Stimulated activated naive CD4-positive, alpha-beta T cell (primary cell): ENCODE measurements at regions not wholly inside any gene's neighbourhood (a gene's known extent, or its start where the extent isn't known, plus 50 kb on each side); places are given as distances from the start of the nearest gene placed in this dataset.
"Not testable (repeated sequence)": the region's sequence is repeated elsewhere in the genome, so short reads cannot be mapped to it uniquely, and the experiment has no call there.

ENCODE experiments used
- DNase-seq, 6 experiments: peaks; one replicate each; lab custom pipeline; 2025; lab: John Stamatoyannopoulos, UW

- DNase-seq = no peak
These were observed 438.5 kb upstream of the NUDT12 start for GRCh38 chr5:104001136-104001535.

DNA sequence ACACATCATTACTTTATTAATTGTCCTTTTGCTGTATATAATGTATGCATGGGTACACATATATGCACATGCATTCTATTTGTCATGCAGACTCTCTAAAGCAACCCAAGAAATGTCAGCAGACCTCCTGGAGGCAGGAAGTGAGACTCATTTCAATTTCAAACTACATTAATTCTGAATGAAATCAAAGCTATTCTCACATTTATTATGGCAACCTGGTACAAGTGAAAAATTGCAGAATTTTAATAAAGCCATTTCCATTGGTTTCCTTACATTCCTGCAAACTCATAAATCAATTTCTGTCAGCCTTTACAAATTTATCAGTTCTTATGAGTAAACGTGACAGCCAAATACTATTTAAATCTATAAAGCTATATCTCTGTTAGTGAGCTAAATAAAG lies 430.4 kb upstream of the NUDT12 start:
- no peak for DNase-seq

GRCh38 chr5:103990064-103990463 lies 427.5 kb upstream of the NUDT12 start:
- no peak for DNase-seq

- DNase-seq = no peak
These were observed 419.0 kb upstream of the NUDT12 start for GRCh38 chr5:103981592-103981991.

DNA sequence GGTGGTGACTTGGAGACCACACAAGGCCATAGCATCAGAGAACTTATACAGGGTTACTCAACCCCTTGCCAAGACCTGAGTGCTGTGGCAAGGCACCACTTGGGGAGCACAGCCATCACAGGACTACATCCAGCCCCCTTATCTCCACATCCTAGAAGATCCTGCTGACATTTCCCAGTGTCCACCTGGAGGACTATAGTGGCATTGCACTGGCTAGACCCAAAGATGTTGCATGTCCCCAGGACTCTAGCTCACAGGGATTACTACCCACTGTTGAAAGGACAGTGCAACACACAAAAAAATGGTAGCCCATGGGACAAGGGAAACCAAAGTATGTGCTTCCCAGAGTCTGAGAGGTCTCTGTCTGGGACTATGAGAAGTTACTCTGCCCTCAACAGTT lies 411.1 kb upstream of the NUDT12 start:
- DNase-seq = no peak

DNA sequence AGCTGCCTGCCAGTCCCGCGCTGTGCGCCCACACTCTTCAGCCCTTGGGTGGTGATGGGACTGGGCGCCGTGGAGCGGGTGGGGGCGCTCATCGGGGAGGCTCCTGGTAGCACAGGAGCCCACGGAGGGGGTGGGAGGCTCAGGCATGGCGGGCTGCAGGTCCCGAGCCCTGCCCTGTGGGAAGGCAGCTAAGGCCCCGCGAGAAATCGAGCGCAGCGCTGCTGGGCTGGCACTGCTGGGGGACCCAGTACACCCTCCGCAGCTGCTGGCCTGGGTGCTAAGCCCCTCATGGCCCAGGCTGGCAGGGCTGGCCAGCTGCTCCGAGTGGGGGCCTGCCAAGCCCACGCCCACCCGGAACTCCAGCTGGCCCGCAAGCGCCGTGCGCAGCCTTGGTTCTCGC lies 403.7 kb upstream of the NUDT12 start:
- DNase-seq = not testable (repeated sequence)

GRCh38 chr5:103962023-103962422 lies 399.4 kb upstream of the NUDT12 start:
- DNase-seq = no peak

GRCh38 chr5:103953601-103954382 lies 391.2 kb upstream of the NUDT12 start:
- DNase-seq = no peak

DNA sequence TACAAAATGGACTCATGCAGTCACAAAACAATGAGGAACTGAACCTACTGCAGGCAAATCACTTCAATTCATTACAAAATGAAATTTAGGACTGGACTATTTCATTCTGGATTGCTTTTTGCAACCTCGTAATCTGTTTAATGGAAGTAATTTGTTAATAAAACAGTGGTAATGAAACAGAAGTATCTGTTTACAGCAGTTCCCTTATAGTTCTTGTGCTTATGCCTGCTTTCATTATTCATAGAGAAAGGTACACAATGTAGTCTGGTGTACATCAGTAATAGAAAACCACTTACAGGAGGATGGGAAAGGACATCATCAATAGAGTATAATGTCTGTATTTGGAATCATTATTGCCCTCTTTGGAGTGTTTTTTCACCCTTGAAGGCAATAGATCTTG lies 389.2 kb upstream of the NUDT12 start:
- DNase-seq = no peak

GRCh38 chr5:103943230-103943629 lies 380.6 kb upstream of the NUDT12 start:
- no peak for DNase-seq

DNA sequence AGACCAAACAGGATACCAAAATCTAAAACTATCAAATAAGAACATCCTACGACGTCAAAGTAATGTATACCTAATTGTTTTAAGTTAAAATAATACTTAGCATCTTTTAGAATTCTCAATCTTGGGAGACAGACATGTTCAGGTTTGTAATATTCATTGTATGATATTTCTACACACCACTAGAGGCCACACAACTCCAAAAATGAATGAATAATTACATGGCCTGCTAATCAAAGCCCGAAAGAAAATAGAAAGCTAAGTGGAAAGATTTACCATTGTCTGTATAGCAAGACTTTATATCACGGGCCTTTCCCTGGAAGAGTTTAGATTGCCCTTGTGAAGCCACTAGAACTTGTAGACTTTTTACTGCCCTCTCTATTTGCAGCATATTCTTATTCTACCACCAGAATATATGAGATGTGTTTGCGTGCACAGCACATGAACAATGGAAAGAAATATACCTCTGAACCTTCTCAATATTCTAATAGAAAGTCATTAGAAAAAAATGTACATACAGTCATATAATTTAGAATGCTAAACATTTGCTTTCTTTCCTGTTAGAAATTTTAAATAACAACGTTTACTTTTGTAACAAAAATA lies 380.1 kb upstream of the NUDT12 start:
- DNase-seq = no peak

GRCh38 chr5:103941596-103941995 lies 379.0 kb upstream of the NUDT12 start:
- DNase-seq = no peak

GRCh38 chr5:103938146-103938695 lies 375.6 kb upstream of the NUDT12 start:
- no peak for DNase-seq

DNA sequence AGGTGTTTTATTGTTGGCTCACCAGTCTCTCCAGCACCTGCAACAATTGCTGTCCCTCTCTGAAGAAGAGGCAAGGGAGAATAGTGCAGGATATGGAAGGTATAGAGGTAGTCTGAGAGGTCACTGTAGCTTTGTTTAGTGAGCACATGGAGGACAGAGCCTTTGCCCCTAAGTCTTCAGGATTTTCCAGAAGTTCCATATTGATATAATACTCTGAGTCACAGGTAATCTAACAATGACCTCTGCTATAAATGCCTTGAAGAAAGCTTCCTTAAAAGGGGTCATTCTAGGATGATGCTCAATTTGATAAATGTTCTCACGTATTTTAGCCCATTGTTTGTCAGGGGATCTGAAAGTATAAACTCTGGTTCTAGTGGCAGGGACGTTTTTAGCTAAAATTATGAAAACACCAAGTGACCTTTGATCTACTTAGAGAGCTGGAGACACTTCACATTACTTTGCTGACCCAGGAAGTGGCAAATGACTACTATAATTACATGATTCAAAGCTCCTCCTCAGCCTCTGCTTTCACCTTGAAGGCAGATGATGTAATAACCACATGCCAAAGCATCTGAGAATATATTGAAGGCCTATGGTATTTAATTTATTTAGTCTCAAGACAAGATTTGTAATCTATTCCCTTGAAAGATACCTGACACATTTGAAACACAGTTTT lies 366.9 kb upstream of the NUDT12 start:
- no peak for DNase-seq

DNA sequence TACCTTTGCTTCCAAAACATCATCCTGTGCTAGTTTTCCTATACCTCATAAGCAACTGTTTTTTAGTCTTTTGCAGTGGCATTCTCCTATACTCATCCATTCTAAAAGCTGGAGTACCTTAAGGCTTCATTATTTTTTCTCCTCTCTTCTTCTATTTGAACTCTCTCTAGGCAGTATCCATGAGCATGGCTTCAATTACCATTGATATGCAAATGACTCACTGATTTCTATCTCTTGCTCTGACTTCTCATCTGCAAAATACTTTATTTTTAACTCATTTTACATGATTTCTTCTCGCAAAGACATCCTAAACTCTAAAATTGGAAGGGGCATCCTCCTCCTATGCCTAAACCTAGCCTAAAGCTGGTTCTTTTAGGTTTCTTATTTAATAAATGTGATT lies 365.1 kb upstream of the NUDT12 start:
- no peak for DNase-seq

DNA sequence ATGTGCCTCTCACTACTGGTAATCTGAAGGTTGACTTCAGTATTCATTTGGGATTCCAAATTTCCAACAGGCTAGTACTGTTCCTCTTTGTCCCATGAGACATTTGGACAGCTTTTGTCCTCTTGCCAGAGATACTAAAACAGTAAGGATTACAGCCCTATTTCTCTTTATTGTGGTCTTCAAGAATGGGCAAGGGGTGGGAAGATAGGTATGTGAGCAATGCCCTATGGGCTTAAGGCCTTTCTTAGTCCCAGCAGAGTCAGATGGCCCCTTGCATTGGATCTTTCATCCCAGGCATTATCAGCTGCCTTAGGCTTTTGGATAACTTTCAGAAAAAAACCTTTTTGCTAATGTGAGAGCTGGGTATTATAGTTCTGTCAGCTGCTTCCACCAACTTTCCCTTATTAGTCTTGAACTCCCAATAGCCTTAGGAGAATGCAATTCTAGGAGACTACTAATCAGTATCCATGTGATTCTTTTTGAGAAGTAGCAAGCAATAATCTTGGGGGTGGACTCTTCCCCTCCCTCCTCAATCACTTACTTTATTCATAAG lies 361.1 kb upstream of the NUDT12 start:
- no peak for DNase-seq

DNA sequence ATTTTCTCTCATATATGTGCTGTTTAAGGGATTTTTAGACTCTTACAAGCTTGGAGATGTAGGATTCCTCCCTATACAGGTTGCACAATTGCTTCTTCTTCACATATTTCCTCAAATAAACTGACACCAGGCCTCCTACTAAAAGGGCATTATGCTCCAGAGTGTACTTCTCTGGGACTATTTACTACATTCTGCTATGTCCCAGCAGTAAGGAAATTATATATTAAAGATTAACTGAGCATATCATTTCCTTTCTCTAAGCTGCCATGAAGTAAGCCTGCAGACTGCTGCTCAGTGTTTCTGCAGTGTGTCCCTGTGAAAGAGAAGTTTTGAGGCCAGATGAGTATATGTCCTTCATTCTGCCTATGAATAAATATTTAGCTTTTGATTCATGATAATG lies 356.9 kb upstream of the NUDT12 start:
- no peak for DNase-seq

DNA sequence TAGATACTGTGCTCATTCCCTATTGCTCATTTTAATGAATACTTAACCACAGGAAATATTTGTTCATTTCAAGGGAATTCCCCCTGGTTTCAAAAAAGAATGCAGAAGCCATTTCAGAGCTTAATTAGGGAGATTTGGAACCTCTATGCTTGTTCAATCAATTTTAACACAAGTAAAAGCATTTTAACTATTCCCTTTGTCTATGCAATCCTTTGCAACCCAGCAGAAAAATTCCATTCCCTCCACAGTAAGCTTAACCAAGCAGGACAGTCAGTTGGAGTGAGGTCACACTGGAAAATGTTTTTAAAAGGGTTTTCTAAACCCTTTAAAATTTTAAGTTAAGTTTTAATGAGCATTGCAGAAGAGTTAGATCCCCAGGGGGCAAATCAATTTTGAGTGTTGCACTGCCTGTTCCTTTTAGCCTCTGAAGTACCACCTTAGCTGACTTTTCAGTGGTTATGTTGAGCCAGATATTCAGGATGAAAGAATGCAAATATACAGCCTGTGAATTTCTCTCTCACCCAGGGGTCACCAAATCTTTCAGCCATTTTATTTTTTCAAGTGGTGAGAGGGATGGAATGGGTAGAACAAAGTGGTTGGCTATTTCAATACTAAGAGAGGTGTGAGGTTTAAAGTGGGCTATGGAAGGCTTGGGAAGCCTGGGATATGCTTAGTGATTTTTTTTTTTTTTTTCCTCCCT lies 356.2 kb upstream of the NUDT12 start:
- no peak for DNase-seq

- no peak for DNase-seq
These were observed 352.5 kb upstream of the NUDT12 start for GRCh38 chr5:103915081-103915480.

DNA sequence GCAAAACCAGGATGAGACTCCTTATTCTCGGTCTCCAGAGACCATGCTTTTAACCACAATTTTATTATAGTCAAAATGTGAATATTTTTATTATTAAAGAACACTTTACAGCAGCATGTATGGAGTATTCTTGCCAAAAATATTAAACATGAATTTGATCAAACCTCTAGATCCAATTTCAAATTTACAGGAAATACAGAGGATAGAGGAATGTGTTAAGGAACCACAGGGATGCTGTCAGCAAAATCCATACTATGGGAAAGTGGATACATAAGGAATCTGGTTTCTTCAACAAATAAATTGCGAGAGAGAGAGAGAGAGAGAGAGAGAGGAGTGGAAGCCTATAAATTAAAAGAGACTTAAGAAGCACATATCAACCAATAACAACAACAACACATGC lies 348.2 kb upstream of the NUDT12 start:
- no peak for DNase-seq

- no peak for DNase-seq
These were observed 347.4 kb upstream of the NUDT12 start for GRCh38 chr5:103910011-103910410.

GRCh38 chr5:103909391-103909790 lies 346.8 kb upstream of the NUDT12 start:
- DNase-seq = no peak
